SK-N-MC (cell line): ENCODE measurements at regions not wholly inside any gene's neighbourhood (a gene's known extent, or its start where the extent isn't known, plus 50 kb on each side); places are given as distances from the start of the nearest gene placed in this dataset.

ENCODE experiments used
- EZH2 ChIP-seq: fragments of 200-600 bp; sonication (generic); IDR thresholded peaks from one replicate; pipeline ENCODE4 v1.6.1; 2017; ENCODE audit warnings: antibody characterized with exemption
- FOXP2 ChIP-seq: optimal IDR thresholded peaks from 2 replicates; pipeline ENCODE3; 2011; ENCODE audit warnings: mild to moderate bottlenecking, moderate library complexity; ENCODE audit not compliant: insufficient read depth; ENCODE audit errors: extremely low read length, control extremely low read depth
- POLR2AphosphoS5 ChIP-seq: IDR thresholded peaks from 2 replicates; pipeline ENCODE4 v1.6.1; 2012; ENCODE audit warnings: mild to moderate bottlenecking, low read depth, low read length, borderline replicate concordance

DNA sequence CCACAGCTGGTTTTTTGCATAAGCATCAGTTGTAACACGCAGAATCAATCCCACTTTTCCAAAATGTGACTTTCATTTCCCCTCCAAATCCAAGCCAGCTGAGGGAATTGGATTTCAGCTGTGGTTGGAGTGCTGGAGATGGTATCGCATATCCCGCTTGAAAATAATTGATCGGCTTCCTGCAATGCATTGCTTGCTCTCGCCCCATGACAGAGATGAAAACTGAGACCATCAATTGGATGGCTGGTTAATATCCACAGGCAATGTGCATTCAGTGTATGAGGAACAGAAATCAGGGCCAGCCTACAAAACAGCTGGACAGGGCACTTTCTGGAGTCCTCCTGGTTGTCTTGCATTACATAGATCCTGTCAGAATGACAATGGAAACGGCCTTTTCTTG lies 135.3 kb downstream of the MAIP1 start:
- TF ChIP-seq POLR2AphosphoS5 = no peak
- TF ChIP-seq EZH2 = no peak
- TF ChIP-seq FOXP2 = no peak
